ENCODE measurements at regions not wholly inside any gene's neighbourhood (a gene's known extent, or its start where the extent isn't known, plus 50 kb on each side); places are given as distances from the start of the nearest gene placed in this dataset.

- TF ChIP-seq PPARA (CRISPR knock-in tag; IDR thresholded peaks at IDR 0.05; ENCODE audit: borderline replicate concordance) (no peak), BACH2 (CRISPR knock-in tag; IDR thresholded peaks at IDR 0.05; ENCODE audit: borderline replicate concordance) (no peak), CSDC2 (CRISPR knock-in tag; IDR thresholded peaks at IDR 0.05) (no peak), RARB (CRISPR knock-in tag; IDR thresholded peaks at IDR 0.05) (no peak)
- TF ChIP-seq, protein P1, sequence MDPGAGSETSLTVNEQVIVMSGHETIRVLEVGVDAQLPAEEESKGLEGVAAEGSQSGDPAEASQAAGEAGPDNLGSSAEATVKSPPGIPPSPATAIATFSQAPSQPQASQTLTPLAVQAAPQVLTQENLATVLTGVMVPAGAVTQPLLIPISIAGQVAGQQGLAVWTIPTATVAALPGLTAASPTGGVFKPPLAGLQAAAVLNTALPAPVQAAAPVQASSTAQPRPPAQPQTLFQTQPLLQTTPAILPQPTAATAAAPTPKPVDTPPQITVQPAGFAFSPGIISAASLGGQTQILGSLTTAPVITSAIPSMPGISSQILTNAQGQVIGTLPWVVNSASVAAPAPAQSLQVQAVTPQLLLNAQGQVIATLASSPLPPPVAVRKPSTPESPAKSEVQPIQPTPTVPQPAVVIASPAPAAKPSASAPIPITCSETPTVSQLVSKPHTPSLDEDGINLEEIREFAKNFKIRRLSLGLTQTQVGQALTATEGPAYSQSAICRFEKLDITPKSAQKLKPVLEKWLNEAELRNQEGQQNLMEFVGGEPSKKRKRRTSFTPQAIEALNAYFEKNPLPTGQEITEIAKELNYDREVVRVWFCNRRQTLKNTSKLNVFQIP (CRISPR knock-in tag; IDR thresholded peaks at IDR 0.05; ENCODE audit: borderline replicate concordance, low read depth): no peak
- ATAC-seq: no peak
These were observed 65.7 kb upstream of the AMOTL1 start for GRCh38 chr11:94702481-94702880.

- no peak for ATAC-seq
- no peak for TF ChIP-seq ZNF565 (CRISPR knock-in tag; conservative IDR thresholded peaks at IDR 0.05; ENCODE audit: low read depth)
These were observed 62.7 kb upstream of the AMOTL1 start for GRCh38 chr11:94705419-94705818.

- TF ChIP-seq TCF4 (CRISPR knock-in tag; IDR thresholded peaks at IDR 0.05; ENCODE audit: borderline replicate concordance) (no peak), PPARA (CRISPR knock-in tag; IDR thresholded peaks at IDR 0.05; ENCODE audit: borderline replicate concordance) (no peak)
- ATAC-seq: peak; percentile 65
These were observed 62.1 kb upstream of the AMOTL1 start for GRCh38 chr11:94705891-94706615.

DNA sequence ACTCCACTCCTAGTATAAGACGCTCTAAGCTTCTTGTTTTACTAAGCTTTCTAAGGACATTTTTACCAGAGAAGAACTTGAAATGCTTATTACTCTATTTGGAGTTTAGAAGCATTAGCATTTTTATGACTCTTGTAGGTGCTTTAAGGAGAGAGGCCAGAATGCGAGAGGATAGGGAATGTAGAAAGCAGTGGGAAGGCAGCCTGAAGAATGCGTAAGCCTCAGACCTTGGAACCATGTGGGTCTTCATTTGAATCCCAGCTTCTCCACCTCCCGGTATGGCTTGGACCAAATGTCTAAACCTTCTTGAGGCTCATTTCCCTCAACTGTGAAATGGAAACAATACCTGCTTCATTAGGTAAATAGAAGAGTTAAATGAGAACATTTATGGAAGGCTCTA, 60.0 kb upstream of the AMOTL1 start:
- TF ChIP-seq ISL1 (CRISPR knock-in tag; IDR thresholded peaks at IDR 0.05) (no peak), TSHZ2 (CRISPR knock-in tag; IDR thresholded peaks at IDR 0.05) (no peak), ZFP30 (CRISPR knock-in tag; IDR thresholded peaks at IDR 0.05) (no peak), ARNTL (CRISPR knock-in tag; IDR thresholded peaks at IDR 0.05; ENCODE audit: borderline replicate concordance, low read depth) (no peak), GLIS3 (CRISPR knock-in tag; IDR thresholded peaks at IDR 0.05) (no peak), ZNF565 (CRISPR knock-in tag; conservative IDR thresholded peaks at IDR 0.05; ENCODE audit: low read depth) (no peak), ZNF8 (CRISPR knock-in tag; IDR thresholded peaks at IDR 0.05) (no peak), OSR1 (CRISPR knock-in tag; IDR thresholded peaks at IDR 0.05) (no peak)
- TF ChIP-seq, protein P2, sequence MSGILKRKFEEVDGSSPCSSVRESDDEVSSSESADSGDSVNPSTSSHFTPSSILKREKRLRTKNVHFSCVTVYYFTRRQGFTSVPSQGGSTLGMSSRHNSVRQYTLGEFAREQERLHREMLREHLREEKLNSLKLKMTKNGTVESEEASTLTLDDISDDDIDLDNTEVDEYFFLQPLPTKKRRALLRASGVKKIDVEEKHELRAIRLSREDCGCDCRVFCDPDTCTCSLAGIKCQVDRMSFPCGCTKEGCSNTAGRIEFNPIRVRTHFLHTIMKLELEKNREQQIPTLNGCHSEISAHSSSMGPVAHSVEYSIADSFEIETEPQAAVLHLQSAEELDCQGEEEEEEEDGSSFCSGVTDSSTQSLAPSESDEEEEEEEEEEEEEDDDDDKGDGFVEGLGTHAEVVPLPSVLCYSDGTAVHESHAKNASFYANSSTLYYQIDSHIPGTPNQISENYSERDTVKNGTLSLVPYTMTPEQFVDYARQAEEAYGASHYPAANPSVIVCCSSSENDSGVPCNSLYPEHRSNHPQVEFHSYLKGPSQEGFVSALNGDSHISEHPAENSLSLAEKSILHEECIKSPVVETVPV (CRISPR knock-in tag; IDR thresholded peaks at IDR 0.05): no peak
- TF ChIP-seq, protein P1 (CRISPR knock-in tag; IDR thresholded peaks at IDR 0.05; ENCODE audit: borderline replicate concordance, low read depth): no peak
- no peak for ATAC-seq

- ATAC-seq: no peak
These were observed 59.5 kb upstream of the AMOTL1 start for GRCh38 chr11:94708642-94709041.

More at GRCh38 chr11:94708642-94709041, 59.5 kb upstream of the AMOTL1 start:
- TF ChIP-seq PPARA (CRISPR knock-in tag; IDR thresholded peaks at IDR 0.05; ENCODE audit: borderline replicate concordance) (no peak), ZNF565 (CRISPR knock-in tag; conservative IDR thresholded peaks at IDR 0.05; ENCODE audit: low read depth) (no peak)
- TF ChIP-seq, protein P1 (CRISPR knock-in tag; IDR thresholded peaks at IDR 0.05; ENCODE audit: borderline replicate concordance, low read depth): no peak
- TF ChIP-seq, protein P3, sequence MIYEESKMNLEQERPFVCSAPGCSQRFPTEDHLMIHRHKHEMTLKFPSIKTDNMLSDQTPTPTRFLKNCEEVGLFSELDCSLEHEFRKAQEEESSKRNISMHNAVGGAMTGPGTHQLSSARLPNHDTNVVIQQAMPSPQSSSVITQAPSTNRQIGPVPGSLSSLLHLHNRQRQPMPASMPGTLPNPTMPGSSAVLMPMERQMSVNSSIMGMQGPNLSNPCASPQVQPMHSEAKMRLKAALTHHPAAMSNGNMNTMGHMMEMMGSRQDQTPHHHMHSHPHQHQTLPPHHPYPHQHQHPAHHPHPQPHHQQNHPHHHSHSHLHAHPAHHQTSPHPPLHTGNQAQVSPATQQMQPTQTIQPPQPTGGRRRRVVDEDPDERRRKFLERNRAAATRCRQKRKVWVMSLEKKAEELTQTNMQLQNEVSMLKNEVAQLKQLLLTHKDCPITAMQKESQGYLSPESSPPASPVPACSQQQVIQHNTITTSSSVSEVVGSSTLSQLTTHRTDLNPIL (CRISPR knock-in tag; IDR thresholded peaks at IDR 0.05; ENCODE audit: low read depth): no peak

Measured in SK-N-SH treated with all-trans-retinoic acid at 6 μM for 48 hours (cell line).